Transverse colon (tissue), 4 donors: ENCODE measurements at regions not wholly inside any gene's neighbourhood (a gene's known extent, or its start where the extent isn't known, plus 50 kb on each side); places are given as distances from the start of the nearest gene placed in this dataset.

ENCODE experiments used
- DNase-seq: peaks from one replicate; pipeline ENCODE4 v3.0.0-alpha.2; 2019
- H3K27ac ChIP-seq, 4 donors: fragments of 200-600 bp; sonication (generic); 2 replicates each; pipeline ENCODE4 v1.5.1; 2016 to 2018; ENCODE audit warnings: inconsistent platforms in 4 of 4
- H3K27me3 ChIP-seq: fragments of 200-600 bp; sonication (generic); 2 replicates; pipeline ENCODE4 v1.5.1; 2017; ENCODE audit warnings: inconsistent platforms
- H3K36me3 ChIP-seq, 4 donors: fragments of 200-600 bp; sonication (generic); 2 replicates each; pipeline ENCODE4 v1.5.1; 2017 to 2019; ENCODE audit warnings: inconsistent platforms in 4 of 4
- H3K4me1 ChIP-seq, 4 donors: fragments of 200-600 bp; sonication (generic); 2 replicates each; pipeline ENCODE4 v1.5.1; 2017 to 2020; ENCODE audit warnings: inconsistent platforms in 4 of 4
- H3K4me3 ChIP-seq, 4 donors: fragments of 200-600 bp; sonication (generic); 1 replicate in 1 of 4; 2 replicates in 3 of 4; pipeline versions ENCODE4 v1.5.1 to v1.6.1; 2017 to 2019; ENCODE audit warnings: inconsistent platforms in 4 of 4
- H3K9me3 ChIP-seq, 2 donors: fragments of 200-600 bp; sonication (generic); 2 replicates each; pipeline ENCODE4 v1.5.1; 2017 to 2019; ENCODE audit warnings: inconsistent platforms in 2 of 2
- EP300 ChIP-seq: sonication (generic); formaldehyde crosslinking; IDR thresholded peaks from one replicate; pipeline ENCODE4 v1.6.1; 2017; ENCODE audit warnings: antibody characterized with exemption, low read depth
- POLR2A ChIP-seq: fragments of 450-650 bp; IDR thresholded peaks from one replicate; pipeline ENCODE4 v1.6.1; 2016; ENCODE audit warnings: antibody characterized with exemption, mild to moderate bottlenecking, moderate library complexity
- POLR2AphosphoS5 ChIP-seq, 3 donors: sonication (generic); formaldehyde crosslinking; IDR thresholded peaks; one replicate each; pipeline ENCODE4 v1.6.1; 2016; ENCODE audit warnings: antibody characterized with exemption in 3 of 3
- WGBS, 2 donors: methylation state at CpG; one replicate each; pipeline ENCODE4 v1.1.5; 2018; ENCODE audit warnings: low coverage in 1 of 2; 5-methylcytosine and 5-hydroxymethylcytosine counted together
- in situ Hi-C, 4 donors: fragments of 200-750 bp; cut with MboI; loops; one replicate each; pipeline versions ENCODE4 v1.15.0 to v1.15.1; 2017; ENCODE audit warnings: low sequenced_read_pairs in 3 of 4, low pct_ligation_motif_present in 1 of 4, low pct_unique_long_range_greater_than_20kb in 1 of 4
- intact Hi-C: fragments of 100-400 bp; cut with DNase I; formaldehyde crosslinking; loops from one replicate; pipeline ENCODE4 v1.15.1; 2023; ENCODE audit warnings: low total_unique reads
- TF ChIP-seq, protein P1 (sequence below), 5 experiments: fragments of 200-600 bp in 3 of 5; fragments of 450-650 bp in 2 of 5; sonication (generic) in 3 of 5; IDR thresholded peaks; 1 replicate in 2 of 5; 2 replicates in 3 of 5; pipeline ENCODE4 v1.5.1; 2016 to 2017; ENCODE audit warnings: antibody characterized with exemption in 5 of 5, inconsistent platforms in 3 of 5, mild to moderate bottlenecking in 2 of 5, moderate library complexity in 1 of 5

DNA sequence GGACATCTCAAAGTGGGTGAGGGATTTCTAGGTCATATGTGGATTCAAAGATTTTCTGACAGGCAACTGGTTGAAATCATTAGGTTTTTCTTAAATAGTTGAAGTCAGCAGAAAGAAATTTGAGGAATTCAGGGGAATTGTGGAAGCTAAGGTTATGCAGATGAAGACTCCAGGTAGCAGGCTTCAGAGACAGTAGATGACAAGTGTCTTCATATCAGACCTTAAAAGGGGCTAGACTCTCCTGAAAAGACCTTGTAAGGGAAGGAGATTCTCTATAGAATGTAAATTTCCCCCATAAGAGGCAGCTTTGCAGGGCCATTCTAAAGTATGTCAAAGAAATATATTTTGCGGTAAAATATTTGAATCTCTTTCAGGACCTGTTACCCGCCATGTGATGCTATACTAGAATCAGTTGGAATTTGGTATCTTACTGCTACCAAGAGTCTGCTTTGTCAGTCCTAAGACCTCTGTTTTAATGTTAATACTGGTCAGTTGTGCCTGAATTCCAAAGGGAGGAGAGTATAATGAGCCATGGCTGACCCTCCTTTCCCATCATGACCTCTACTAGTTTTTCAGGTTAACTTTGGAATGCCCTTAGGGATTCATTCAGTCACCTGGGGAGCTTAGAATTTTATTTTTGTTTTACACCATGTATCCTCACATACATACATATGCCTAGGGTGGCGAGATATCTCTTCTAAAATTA lies 1115.5 kb upstream of the SLC10A2 start:
- WGBS, 2 donors: 78 to 81% methylated on average over 3 of the region's 3 CpGs
- no peaks in the 10 kb centered on the region for H3K27me3 ChIP-seq
- H3K36me3 ChIP-seq: no peaks in the 10 kb centered on the region
- TF ChIP-seq EP300 (no peak), POLR2A (no peak), POLR2AphosphoS5 (IDR thresholded peaks at IDR 0.05) (no peak)
- TF ChIP-seq, protein P1, sequence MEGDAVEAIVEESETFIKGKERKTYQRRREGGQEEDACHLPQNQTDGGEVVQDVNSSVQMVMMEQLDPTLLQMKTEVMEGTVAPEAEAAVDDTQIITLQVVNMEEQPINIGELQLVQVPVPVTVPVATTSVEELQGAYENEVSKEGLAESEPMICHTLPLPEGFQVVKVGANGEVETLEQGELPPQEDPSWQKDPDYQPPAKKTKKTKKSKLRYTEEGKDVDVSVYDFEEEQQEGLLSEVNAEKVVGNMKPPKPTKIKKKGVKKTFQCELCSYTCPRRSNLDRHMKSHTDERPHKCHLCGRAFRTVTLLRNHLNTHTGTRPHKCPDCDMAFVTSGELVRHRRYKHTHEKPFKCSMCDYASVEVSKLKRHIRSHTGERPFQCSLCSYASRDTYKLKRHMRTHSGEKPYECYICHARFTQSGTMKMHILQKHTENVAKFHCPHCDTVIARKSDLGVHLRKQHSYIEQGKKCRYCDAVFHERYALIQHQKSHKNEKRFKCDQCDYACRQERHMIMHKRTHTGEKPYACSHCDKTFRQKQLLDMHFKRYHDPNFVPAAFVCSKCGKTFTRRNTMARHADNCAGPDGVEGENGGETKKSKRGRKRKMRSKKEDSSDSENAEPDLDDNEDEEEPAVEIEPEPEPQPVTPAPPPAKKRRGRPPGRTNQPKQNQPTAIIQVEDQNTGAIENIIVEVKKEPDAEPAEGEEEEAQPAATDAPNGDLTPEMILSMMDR (IDR thresholded peaks at IDR 0.05): no peak
- intact Hi-C loops: no loop called here
- in situ Hi-C loops: no loop called here
- no peak for DNase-seq
- H3K4me1 ChIP-seq: no peaks in the 10 kb centered on the region
- H3K4me3 ChIP-seq: no peak overlapping the region
- H3K9me3 ChIP-seq: no peaks in the 10 kb centered on the region
- H3K27ac ChIP-seq: no peak overlapping the region

DNA sequence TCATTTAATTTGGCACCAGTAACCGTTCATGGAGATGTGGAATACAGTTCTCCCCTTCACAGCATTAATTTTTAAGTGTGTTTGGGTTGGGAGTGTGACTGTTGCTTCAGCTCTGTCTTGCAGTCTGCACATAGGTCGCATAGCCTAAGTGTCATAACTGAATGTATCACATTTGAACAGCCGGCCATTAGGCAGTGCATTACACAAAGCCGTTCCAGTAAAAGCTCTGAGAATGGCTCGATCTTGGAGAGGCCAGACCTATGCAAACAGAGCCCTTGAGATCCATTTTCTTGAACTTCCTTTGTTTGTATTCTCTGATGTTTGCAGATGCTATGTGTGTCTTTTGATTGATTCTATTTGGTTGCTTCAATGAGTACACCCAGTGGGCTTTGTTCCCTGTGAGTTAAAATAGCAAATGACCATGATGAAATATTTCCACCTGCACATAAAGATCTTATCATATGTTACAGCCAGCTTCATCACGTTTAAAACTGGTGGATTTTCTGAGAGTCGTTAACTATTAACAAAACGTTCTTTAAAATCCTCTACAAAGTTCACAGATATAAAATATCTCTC lies 1104.9 kb upstream of the SLC10A2 start:
- no peaks in the 10 kb centered on the region for H3K9me3 ChIP-seq
- intact Hi-C loops: no loop called here
- no peak overlapping the region for H3K4me3 ChIP-seq
- no peak for TF ChIP-seq POLR2A
- no peak for TF ChIP-seq POLR2AphosphoS5 (IDR thresholded peaks at IDR 0.05)
- no peak for TF ChIP-seq EP300
- TF ChIP-seq, protein P1 (IDR thresholded peaks at IDR 0.05): no peak
- DNase-seq: no peak
- H3K36me3 ChIP-seq: no peaks in the 10 kb centered on the region
- H3K4me1 ChIP-seq: no peaks in the 10 kb centered on the region
- H3K27me3 ChIP-seq: no peaks in the 10 kb centered on the region
- in situ Hi-C loops: no loop called here
- no peak overlapping the region for H3K27ac ChIP-seq
- WGBS, 2 donors: 27 to 42% methylated on average over 4 to 8 of the region's 8 CpGs

DNA sequence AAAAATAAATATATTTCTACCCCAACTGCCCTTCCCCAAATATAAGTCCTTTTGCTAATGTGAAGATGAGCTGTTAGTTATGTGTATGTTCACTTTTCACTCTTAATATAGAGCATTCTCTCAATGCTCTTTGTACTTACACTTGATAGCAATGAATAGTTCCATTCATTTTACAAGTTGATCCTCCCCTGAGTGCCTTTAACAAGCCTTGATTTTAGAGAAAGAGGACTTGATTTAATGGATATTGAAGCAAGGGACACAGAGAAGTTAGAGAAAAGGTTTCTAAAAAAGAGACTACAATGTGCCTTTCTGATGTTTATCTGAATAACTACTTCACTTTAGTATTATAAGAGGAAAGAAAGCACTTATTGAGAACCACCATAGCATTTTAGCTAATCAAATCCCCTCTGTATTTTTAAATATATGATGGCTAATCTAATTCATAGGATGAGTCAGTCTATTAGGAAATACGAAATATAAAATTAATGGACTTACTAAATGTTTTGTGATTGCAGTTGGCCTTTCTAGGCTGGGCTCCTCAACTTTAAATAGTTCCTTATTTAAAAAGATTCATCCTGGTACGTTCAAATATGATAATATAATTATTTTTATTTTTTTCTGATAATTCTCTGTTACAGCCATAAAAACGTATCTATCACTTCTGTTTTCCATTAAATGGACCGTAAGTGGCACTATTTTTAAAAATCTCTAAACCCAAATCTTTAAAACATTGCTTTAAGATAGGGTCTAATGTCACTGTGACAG lies 1097.8 kb upstream of the SLC10A2 start:
- intact Hi-C loops (no loop called here), in situ Hi-C loops (no loop called here)
- no peak for DNase-seq
- Histone ChIP-seq H3K27ac (no peak overlapping the region), H3K9me3 (no peaks in the 10 kb centered on the region), H3K4me3 (no peak overlapping the region), H3K4me1 (no peaks in the 10 kb centered on the region), H3K36me3 (no peaks in the 10 kb centered on the region), H3K27me3 (no peaks in the 10 kb centered on the region)
- TF ChIP-seq POLR2A (no peak), EP300 (no peak), POLR2AphosphoS5 (IDR thresholded peaks at IDR 0.05) (no peak)
- TF ChIP-seq, protein P1 (IDR thresholded peaks at IDR 0.05): no peak
- WGBS, 2 donors: 68 to 69% methylated on average over 4 of the region's 4 CpGs

DNA sequence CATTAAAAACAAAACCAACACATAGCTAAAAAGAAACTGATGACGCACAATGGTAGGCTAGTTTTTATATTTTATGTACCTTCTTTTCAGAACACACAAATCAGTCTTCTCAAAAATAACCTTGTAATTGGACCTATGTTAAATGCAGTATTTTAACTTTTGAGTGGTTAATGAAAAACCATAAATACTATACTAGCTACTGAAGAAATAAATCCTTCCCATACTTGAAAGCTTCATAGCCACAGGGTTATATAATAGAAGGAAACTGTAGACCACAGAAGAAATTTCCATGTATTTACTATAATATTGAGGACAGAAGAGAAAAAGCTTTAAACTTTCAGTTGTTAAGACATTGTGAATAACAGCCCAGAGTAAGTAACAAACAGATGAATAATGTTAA lies 1094.3 kb upstream of the SLC10A2 start:
- intact Hi-C loops: no loop called here
- no peaks in the 10 kb centered on the region for H3K9me3 ChIP-seq
- in situ Hi-C loops: no loop called here
- no peak for DNase-seq
- H3K27me3 ChIP-seq: no peaks in the 10 kb centered on the region
- H3K4me1 ChIP-seq: no peaks in the 10 kb centered on the region
- no peak overlapping the region for H3K27ac ChIP-seq
- WGBS, 2 donors: 80 to 84% methylated on average over 1 of the region's 1 CpG
- no peak overlapping the region for H3K4me3 ChIP-seq
- TF ChIP-seq, protein P1 (IDR thresholded peaks at IDR 0.05): no peak
- no peak for TF ChIP-seq POLR2A
- TF ChIP-seq POLR2AphosphoS5 (IDR thresholded peaks at IDR 0.05): no peak
- TF ChIP-seq EP300: no peak
- no peaks in the 10 kb centered on the region for H3K36me3 ChIP-seq
